ENCODE measurements at regions not wholly inside any gene's neighbourhood (a gene's known extent, or its start where the extent isn't known, plus 50 kb on each side); places are given as distances from the start of the nearest gene placed in this dataset.

DNA sequence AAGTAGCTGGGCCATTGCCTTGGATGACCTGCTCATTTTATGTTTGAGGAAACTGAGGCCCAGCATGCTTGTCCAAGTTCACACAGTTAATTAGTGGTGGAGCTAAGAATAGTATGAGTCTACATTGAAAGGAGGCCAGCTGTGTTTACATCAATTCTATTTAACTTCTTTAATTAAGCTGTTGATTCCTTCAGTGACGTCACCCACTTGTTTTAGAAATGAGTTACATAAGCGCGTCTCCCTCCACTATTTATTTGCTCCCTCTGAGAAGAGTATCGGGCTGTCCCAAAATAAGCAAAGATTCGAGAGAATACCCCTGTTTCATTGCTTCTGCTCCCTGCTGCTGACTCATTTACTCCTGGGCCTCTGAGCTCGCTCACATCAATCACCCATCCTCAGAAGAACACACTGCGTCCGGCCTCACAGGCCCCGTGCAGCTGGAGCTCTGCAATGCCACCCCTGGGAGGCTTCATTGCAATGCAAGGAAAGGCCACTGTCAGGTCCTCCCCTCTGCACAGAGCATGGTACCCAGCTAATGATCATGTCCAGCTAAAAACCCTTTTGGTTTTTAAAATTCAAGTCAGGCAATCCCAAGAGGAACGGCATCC, 74.8 kb upstream of the BMP2 start:
- peak in 1 of 2 donors; percentile 16 for DNase-seq
- 55 to 62% methylated on average over 10 of the region's 10 CpGs for WGBS, 2 donors

GRCh38 chr20:6691516-6691915, 76.0 kb upstream of the BMP2 start:
- Histone ChIP-seq H3K27me3 (no peaks in the 10 kb centered on the region), H3K4me3 (no peak overlapping the region), H3K4me1 (peaks cover 0 to 16% (median 4%) of the 10 kb centered on the region in 9 donors), H3K27ac (no peak overlapping the region), H3K9me3 (no peaks in the 10 kb centered on the region), H3K36me3 (no peaks in the 10 kb centered on the region)
- no peak for ATAC-seq
- DNase-seq, result no peak
- 78 to 79% methylated on average over 4 of the region's 4 CpGs for WGBS, 2 donors
- TF ChIP-seq CTCF (IDR thresholded peaks at IDR 0.05), result no peak
- intact Hi-C loops (cut with DNase I), result no loop called here

More for the DNA sequence above, 74.8 kb upstream of the BMP2 start:
- peaks cover 0 to 16% (median 4%) of the 10 kb centered on the region in 9 donors for H3K4me1 ChIP-seq
- no peak overlapping the region for H3K4me3 ChIP-seq
- no peaks in the 10 kb centered on the region for H3K36me3 ChIP-seq
- intact Hi-C loops (cut with DNase I), result no loop called here
- H3K27me3 ChIP-seq, result no peaks in the 10 kb centered on the region
- ATAC-seq, result peak in 7 of 8 donors; percentile 33 to 80 (median 78)
- H3K9me3 ChIP-seq, result no peaks in the 10 kb centered on the region
- no peak for TF ChIP-seq CTCF (IDR thresholded peaks at IDR 0.05)
- H3K27ac ChIP-seq, result peak overlapping the region in 4 of 10 donors; percentile 20 to 37 (median 36)

DNA sequence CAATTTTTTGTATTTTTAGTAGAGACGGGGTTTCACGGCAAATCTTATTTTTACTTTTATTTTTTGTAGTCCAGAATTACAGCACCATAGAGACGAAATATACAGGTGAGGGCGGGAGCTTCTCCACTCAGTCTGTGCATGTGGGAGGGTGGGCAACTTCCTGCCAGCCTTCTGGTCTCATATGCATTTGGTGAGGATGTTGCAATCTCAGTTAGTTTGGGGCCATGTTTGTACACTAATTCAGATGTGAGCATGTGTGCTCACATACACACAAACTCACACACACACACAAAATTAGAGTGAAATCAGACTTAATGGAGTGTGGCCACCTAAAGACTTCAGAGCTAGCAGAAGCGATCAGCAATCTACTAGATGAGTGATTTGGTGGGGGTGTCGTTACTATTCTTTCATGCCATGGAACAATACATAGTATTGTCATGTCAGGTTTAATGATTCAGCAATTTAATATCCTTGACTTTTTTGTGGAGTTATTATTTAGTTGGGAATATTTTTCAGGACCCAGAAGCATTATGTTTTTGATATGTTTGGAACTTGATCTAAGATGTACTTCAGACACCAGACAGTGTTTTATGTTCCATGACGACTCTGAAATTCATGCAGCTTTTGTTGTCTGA, 78.0 kb upstream of the BMP2 start:
- Histone ChIP-seq H3K9me3 (no peaks in the 10 kb centered on the region), H3K27me3 (no peaks in the 10 kb centered on the region), H3K27ac (no peak overlapping the region), H3K4me3 (no peak overlapping the region), H3K4me1 (peaks cover 0 to 16% (median 4%) of the 10 kb centered on the region in 9 donors), H3K36me3 (no peaks in the 10 kb centered on the region)
- no peak for TF ChIP-seq CTCF (IDR thresholded peaks at IDR 0.05)
- no peak for DNase-seq
- intact Hi-C loops (cut with DNase I), result no loop called here
- 77 to 91% methylated on average over 7 of the region's 7 CpGs for WGBS, 2 donors
- ATAC-seq, result no peak

DNA sequence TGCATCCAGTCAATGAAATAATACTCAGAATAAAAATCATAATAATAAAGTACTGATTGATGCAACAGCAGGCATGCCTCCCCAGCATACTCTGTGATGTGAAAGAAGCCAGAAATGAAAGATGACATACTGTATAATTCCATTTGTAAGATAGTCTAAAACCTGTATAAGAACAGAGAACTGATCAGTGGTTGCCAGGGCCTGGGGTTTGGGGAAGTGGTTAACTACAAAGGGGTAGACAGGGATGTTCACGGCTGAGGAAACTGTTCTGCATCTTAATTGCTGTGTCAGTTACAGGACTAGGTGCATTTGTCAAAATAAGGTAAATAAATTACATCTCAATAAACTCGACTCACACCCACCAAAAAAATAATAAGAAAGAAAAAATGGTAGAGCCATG, 81.3 kb upstream of the BMP2 start:
- Histone ChIP-seq H3K27me3 (no peaks in the 10 kb centered on the region), H3K27ac (no peak overlapping the region), H3K36me3 (no peaks in the 10 kb centered on the region), H3K4me3 (no peak overlapping the region), H3K9me3 (no peaks in the 10 kb centered on the region), H3K4me1 (no peaks in the 10 kb centered on the region)
- intact Hi-C loops (cut with DNase I), result no loop called here
- 73 to 81% methylated on average over 2 of the region's 2 CpGs for WGBS, 2 donors
- ATAC-seq (no peak), DNase-seq (no peak)
- no peak for TF ChIP-seq CTCF (IDR thresholded peaks at IDR 0.05)

All from heart right ventricle (tissue), 16 donors.